Stimulated activated CD4-positive, alpha-beta T cell treated with anti-CD3 and anti-CD28 coated beads, TNF-alpha, amount 100 ng/mL, for 1 hour (primary cell): ENCODE measurements at regions not wholly inside any gene's neighbourhood (a gene's known extent, or its start where the extent isn't known, plus 50 kb on each side); places are given as distances from the start of the nearest gene placed in this dataset.
"Not testable (repeated sequence)": the region's sequence is repeated elsewhere in the genome, so short reads cannot be mapped to it uniquely, and the experiment has no call there.

Experiments
- DNase-seq, 3 donors: peaks; one replicate each; pipeline ENCODE4 v3.0.0-alpha.2; 2020; ENCODE audit warnings: low read depth in 3 of 3, low spot score in 1 of 3

DNA sequence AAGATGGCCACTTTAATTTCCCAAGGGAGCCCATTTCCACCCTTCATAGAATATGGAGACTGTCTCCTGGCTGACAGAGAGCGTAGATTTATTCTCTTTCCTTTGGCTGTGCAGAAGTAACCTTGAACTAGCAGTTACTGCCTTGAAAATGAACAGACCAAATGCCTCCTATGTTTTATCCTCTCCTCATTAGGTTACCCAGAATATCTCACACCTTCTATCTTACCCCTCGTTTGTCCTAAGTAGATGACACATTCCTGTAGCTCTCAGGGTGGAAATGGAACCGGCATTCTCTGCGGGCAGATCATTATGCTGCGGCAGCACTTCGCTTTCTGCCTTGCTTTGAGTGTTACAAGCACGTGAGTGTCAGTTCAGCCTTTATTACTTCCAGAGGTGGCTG is 336.5 kb downstream of the DCDC2C start:
- no peak for DNase-seq

DNA sequence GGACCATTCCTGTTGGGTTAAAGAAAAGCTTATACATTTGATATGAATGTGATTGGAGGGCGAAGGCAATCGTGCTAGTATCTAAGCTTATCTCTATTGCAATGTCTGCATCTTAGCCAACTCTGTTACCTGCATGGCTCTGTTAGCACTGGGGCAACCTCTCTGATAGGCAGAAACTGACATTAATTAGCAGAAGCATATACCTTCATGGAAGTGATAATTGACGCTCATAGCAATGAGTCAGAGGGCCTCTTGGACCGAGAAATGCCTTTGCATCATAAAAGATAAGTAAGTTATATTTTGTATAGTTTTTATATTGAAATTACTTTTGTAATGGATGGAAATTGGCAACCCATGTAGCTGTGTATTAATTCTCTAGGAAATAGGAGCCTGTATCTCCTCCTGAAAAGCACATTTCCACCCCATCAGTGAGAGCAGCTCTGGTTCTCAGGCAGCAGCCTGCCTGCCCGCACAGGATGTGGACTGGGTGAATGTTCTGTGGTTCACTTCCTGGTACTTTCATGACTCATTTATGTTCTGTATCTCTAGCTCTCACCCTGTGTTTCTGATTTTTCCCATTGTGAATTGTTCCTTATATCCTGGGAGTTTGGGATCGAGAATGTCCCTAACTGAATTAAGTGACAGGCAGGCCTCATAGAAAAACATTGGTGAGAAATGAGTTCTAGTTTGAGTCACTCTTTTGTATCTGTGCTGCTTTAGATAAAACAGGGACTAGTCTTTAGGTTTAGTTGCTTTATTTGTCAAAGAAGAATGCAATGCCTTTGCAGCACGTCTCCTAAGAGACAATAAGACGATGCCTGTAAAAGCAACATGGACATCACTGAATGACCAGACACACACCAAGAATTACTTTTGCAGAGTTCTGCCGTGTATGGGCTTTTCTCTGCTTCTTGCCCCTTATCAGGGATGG is 344.9 kb downstream of the DCDC2C start:
- DNase-seq, result no peak

DNA sequence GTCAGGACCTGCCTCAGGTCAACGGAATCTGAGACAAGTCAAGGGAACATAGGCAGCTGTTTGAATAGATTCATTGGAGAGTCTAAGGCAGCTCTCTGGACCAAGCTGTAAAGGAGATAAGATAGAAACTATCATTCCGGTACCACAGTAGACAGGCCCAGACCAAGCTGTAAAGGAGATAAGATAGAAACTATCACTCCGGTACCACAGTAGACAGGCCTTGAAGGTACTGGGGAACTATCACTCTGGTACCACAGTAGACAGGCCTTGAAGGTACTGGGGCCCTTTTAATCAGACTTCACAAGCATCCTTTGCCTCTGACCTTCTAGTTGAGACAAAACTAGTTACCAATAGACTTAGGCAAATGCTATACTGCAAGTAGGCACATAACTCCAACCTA is 346.1 kb downstream of the DCDC2C start:
- no peak for DNase-seq

DNA sequence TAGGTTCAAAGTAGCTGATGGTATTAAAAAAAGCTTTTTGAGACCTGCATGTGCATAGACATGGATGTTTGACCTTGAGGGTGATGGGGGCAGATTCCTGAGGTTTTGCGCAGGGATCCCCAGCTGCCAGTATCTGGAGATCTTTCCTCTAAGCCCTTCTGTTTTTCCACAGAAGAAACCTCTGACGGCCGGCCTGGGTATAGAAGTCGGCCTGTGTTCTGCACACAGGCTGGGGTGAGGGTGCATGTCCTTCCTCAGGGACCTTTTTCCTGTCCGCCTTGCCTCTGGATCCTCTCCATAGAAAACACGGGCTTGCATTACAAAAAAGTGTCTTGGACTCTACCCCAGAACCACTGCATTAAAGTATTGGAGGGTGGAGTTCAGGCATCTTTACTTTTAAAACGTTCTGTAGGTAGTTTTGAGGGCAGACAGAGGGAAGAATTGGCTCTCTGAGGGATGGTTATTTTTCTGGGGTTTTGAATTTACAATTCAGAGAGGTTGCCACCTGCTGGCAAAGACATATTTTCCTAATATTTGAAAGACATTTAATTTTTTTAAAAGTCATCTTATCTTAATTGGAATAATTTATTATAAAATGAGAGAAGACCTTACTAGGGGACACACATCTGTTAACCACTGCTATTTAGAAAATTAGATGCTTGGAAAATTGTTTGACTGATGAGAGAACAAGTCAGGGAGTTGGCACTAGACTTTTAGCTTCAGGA is 350.6 kb downstream of the DCDC2C start:
- DNase-seq, result no peak

DNA sequence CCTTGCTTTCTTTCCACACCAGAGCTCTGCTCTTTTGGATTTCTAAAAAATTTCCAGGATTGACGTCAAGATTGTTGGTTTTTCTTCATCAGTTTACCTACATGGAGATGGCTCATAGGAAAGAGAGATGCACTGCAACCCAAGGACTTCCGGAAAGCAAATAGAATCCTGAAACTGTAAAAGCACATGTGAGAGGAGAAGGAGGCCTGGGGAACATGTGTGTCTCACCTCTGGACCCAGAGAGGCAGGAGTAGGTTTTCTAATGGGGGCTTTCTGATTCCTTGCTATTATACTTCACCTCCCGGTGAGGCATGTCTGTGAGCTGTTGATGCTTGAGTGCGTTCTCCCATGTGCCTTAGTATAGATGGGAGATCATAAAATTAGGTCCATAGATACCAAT is 362.8 kb downstream of the DCDC2C start:
- DNase-seq, result no peak

DNA sequence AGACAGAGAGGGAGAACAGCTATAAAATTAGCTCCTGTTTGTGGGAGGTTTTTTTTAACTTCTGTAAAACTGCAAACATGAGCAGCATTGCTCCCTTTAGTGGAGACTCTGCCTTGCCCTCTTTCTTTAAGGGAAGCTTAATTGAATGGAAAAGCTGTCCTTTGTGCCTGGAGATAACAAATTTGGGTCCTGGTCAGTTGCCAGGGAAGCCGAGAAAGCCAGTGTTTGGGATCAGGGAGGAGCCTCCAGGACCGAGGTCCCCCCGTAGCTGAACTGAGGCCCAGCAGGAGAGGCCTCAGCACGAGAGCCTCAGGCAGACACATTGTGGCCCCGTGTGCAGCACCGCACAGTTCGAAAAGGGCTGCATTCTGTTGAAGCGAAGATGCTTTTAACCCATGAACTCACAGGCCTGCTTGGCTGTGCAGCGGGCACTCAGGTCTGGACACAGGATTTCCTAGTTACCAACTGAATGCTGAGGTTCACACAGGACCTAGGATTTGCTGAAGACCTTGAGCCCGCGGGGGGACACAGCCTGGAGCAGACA is 369.7 kb downstream of the DCDC2C start:
- DNase-seq, result no peak

DNA sequence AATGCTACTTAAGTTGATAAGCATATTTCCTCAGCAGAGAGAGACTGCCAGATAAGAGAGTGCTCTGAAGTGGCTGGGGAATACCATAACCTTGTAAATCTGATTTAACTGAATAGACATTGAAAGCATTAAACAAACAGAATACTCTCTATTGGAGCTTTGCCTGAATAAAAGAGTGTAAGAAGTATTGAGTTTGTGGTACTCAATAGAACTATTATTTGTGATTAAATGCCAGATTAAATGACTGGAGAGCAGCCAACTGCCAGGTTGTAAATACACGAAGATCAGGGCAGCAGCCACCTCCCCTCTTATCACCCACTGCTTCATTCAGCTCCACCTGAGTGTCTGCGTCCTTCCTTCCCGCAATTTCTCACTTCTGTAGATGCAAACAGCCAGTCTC is 373.6 kb downstream of the DCDC2C start:
- no peak for DNase-seq

DNA sequence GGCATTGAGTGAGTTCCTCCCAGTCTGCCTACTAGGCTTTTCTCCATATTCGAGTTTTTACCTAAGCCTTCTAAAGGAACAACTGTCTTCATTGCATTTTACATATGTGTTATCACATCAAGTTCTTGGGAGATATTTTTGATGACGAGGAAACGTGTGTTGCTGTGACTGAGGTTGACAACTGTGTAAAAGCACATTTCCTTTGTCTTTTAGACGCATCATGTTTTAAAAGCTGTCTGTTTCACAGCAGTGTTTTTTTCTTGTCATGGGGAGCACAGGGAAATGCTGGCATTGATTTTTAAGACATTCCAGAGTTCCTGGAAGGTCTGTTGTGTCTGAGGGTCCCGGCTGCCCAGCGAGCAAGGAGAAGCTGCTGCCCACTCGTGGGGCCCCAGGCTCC is 381.8 kb downstream of the DCDC2C start:
- no peak for DNase-seq

DNA sequence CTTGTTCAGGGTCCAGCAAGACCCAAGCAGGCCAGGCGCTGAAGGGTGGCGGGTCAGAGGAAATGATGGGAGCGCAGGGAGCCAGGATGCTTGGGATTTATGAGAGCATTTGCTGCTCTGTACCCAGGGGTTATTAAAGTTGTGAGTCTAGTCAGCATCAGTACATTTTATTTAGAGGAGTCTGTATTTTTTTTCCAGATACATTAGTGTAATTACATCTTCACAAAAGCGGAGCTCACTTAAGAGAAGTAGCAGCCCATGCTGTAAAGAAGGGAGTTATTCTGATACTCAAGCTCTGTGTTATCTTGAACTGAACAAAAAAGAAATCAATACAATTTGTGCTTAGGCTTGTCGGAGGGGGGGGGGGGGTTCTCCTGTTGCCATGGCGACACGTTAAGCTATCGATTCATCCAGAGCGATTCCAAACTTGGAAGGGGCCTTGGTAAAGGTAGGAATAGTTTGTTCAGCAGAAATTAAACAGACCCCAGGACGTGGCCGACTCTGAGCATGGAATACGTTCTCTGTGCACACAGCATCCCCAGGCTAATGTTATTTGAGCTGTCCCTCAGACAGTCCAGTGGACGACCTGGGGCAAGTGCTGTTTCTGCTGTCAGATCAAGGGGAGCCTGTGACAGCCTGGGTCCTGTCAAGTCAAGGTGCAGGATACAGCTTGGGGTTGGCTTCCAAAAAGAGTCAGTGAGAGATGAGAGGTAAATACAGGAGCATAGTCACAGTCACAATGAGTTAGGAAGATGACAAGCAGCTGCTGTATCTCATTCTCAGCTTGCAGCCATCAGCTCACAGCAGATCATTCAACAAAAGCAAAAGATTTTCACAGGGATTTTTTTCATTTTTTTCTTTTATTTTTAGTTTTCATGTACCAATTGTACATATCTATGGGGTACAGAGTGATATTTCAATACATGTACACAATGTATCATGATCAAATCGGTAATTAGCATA is 387.6 kb downstream of the DCDC2C start:
- DNase-seq, result no peak

DNA sequence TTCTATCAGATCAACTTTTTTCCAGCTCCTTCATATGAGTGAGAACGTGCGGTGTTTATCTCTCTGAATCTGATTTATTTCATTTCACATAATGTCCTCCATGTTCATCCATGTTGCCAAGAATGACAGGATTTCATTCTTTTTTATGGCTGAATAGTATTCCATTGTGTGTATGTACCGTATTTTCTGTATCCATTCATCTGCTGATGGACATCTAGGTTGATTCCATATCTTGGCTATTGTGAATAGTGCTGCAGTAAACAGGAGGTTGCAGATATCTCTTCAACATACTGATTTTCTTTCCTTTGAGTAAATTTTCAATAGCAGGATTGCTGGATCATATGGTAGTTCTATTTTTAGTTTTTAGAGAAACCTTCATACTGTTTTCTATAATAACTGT is 388.5 kb downstream of the DCDC2C start:
- DNase-seq, result no peak

DNA sequence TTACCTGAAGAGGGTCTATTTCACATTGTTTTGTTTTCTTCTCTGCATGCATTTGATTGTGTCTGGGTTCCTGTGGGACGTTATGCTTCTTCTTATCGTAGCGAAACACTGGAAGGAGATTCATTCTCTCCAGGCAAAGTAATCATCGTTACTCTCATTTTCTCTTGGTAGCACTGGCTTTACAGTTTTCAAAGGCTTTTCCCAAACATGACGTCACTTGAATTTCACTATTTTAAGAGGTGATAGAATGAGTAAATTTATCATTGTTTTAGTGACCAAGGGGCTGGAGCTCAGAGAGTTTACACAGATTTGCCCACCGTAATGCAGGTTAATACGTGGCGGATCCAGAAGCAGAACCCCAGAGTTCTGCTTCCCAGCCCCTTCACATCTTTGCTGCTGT is 391.4 kb downstream of the DCDC2C start:
- no peak for DNase-seq

DNA sequence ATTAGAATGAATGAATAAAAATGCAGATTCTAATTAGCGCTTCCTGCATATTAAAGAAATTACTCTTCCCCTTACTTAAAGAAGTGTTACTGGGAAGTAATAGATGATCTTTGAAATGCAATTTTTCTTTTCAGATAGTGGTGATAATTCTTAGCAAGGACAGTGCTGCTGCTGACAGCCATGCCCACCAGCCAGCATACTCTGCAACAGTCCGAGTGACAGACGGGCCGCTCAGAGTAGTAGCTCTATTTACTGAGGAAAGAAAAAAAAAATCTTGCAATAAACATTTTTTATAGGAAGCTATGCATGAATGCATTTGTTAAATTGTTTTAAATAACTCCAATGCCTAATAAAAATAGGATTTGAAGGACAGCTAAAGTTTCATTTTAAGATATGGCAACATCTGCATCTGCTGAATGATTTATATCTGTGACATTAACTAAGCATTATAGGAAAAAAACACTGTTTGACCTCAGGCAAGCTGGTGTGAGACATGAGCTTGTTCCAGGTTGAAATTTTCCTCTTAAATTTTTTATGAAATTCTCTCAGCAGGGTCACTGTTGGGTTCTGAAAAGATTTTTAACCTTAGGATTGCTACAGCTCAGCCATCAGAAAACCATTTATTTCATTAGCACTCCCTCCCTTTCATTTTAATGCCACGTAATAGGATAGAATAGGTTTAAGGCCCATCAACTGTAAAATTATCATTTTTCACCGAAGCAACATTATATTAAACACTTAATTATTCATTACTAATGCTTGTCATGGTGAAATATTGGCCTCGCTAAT is 393.8 kb downstream of the DCDC2C start:
- no peak for DNase-seq

DNA sequence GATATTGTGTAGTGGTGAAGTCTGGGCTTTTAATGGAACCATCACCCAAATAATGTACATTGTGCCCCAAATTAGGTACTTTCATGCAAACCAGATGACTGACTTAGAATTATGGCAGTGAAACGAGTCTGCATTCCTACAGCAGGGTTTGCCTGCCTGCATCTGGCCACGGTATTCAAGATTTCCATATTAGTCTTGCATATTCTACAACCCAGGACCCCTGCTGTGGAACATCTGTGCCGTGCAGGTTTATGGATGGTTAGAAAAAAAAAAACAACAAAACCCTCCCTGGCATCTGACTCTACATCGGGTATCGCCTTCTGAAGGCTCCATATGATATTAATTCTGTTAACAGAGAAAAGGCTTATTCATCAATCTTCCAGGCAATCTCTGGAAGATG is 394.8 kb downstream of the DCDC2C start:
- DNase-seq, result no peak

DNA sequence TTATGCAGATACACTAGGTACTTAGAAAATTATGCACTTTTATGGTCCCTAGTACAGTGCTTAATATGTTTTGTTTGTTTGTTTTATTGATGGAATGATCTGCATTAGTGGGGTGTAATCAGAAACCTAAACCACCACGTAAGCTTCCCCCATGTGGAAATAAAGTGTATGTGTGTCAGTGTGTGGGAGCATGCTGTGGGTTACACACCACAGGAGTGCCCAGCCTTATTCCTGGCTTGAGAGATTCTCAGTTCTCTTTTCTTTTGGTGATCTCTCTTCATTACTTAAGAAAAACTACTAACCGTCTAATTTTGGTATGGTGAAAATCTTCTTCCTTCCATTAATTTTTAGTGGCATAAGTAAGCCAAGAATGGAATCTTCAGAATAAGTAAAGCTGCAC is 398.6 kb downstream of the DCDC2C start:
- no peak for DNase-seq

DNA sequence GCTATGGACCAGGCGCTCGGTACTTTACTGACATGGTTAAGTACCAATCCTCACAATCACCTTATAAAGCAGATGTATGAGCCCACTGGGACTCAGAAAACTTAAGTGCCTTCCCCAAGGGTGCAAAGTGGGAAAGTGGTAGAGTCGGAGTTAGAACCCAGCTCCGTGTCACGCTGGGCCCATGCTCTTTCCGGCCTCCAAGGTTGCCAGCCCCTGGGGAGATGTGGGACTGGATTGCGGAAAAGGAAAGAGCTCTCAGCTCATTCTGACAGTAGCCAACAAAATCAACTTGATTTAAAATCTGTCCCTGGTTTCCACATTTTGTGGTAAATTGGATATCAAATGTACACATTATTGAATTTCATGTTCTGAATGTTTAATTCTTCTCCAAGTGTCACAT is 403.8 kb downstream of the DCDC2C start:
- DNase-seq, result no peak

DNA sequence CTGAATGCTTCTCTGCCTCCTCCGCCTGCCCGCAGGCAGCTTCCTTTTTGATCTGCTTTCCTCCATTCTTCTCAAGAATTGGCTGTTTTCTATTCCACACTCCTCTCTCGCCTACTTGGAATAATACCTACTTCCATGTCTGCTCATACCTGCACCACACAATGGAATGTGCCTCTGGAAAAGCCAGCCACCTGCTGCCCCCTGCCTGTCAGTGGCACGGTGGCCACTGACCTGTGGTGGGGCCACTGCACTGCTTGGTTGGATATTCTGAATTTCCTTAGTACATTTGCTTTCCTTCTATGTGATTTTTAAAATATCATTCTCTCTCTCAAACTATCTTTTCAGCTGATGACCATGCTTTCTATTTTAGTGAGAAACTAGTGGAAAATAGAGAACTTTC is 406.9 kb downstream of the DCDC2C start:
- DNase-seq, result no peak

DNA sequence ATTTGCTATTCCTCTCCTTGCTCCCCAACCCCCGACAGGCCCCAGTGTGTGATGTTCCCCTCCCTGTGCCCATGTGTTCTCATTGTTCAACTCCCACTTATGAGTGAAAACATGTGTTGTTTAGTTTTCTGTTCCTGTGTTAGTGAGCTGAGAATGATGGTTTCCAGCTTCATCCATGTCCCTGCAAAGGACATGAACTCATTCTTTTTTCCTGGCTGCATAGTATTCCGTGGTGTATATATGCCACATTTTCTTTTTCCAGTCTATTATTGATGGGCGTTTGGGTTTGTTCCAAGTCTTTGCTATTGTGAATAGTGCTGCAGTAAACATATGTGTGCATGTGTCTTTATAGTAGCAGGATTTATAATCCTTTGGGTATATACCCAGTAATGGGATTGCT is 412.1 kb downstream of the DCDC2C start:
- DNase-seq, result not testable (repeated sequence)

DNA sequence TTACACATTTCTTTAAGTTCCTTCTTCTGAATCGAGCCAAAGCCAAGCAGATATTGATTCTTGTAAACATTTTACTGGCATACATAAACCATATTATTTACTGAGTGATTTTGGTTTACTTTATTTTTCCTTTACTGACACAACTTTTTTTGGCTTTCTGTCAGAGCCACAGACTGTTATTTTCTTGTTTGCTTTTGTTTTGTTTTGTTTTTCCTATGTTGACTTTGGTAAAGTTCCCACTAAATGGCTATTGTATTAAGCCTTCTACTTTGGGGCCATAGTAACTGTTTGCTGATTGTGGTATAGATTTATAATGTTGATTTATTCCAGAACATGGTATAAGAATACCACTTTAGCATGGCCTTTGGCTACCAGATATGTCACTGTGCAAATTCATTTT is 419.4 kb downstream of the DCDC2C start:
- DNase-seq, result no peak

DNA sequence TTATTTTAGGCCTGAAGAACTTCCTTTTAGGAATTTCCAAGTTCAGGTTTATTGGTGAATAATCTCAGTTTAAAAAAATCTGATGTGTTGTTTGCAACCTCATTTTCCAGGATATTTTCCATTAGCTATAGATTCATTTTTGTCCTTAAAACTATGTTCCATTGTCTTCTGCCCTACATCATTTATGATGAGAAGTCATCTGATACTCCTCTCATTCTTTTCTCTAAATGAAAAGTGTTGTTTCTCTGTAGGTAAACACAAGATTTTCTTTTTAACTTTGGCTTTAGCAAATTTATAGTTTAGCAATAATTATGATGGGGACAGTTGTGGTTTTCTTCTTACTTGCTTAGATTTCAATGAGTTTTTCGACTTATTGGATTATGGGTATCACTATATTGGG is 427.3 kb downstream of the DCDC2C start:
- DNase-seq, result no peak
